ENCODE measurements at regions not wholly inside any gene's neighbourhood (a gene's known extent, or its start where the extent isn't known, plus 50 kb on each side); places are given as distances from the start of the nearest gene placed in this dataset.

DNA sequence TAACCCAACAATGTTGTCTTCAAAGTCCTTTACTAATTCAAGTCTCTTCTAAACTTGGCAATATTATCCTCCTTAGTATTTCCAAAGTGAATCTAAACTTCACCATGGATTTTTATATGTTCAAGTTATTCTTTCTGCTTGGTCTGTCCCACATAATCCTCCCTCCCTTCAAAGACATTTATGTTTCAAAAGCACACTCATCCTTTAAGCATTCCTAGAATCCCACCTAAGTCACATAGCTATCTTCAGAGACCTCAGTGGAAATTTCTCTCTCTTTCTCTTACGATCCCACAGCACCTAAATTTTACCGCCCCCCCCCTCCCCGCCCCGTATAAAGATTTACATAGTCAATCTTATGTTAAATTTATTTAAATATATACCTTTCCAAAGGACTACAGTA, 314.9 kb upstream of the GRIA3 start:
- WGBS, 3 donors: 74 to 83% (median 83%) methylated on average over 4 of the region's 4 CpGs
- intact Hi-C loops (cut with DNase I): no loop called here

DNA sequence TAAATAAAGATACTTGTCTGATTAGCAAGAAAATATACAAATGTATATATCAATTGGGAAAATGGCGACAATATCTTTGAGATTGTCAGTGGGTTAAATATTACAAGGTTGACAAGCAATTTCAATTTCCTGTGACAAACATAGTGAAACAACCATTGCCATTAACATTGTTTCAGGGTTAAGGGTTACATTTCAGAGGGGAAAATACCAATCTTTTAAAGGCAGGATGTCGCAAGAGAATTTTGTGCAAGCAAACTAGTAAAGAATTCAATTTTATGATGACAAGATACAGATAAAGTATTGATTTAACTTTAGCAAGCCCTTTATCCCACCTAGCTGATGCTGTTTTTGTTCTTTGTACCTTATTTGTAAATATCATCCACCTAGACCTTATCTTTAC, 305.8 kb upstream of the GRIA3 start:
- Histone ChIP-seq H3K4me3 (no peak overlapping the region), H3K9me3 (no peaks in the 10 kb centered on the region), H3K27me3 (ENCODE audit: insufficient read depth in 3 of 3, low read length in 2 of 3) (no peaks in the 10 kb centered on the region), H3K27ac (no peak overlapping the region), H3K4me1 (no peaks in the 10 kb centered on the region), H3K36me3 (ENCODE audit: insufficient read depth in 1 of 2, low read depth in 1 of 2) (no peaks in the 10 kb centered on the region)
- TF ChIP-seq, protein P1, sequence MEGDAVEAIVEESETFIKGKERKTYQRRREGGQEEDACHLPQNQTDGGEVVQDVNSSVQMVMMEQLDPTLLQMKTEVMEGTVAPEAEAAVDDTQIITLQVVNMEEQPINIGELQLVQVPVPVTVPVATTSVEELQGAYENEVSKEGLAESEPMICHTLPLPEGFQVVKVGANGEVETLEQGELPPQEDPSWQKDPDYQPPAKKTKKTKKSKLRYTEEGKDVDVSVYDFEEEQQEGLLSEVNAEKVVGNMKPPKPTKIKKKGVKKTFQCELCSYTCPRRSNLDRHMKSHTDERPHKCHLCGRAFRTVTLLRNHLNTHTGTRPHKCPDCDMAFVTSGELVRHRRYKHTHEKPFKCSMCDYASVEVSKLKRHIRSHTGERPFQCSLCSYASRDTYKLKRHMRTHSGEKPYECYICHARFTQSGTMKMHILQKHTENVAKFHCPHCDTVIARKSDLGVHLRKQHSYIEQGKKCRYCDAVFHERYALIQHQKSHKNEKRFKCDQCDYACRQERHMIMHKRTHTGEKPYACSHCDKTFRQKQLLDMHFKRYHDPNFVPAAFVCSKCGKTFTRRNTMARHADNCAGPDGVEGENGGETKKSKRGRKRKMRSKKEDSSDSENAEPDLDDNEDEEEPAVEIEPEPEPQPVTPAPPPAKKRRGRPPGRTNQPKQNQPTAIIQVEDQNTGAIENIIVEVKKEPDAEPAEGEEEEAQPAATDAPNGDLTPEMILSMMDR (IDR thresholded peaks at IDR 0.05): no peak
- no peak for ATAC-seq
- intact Hi-C loops (cut with DNase I): no loop called here
- no peak for DNase-seq
- WGBS, 3 donors: 60 to 79% (median 71%) methylated on average over 2 of the region's 2 CpGs

More for the DNA sequence above, 314.9 kb upstream of the GRIA3 start:
- Histone ChIP-seq H3K4me3 (no peak overlapping the region), H3K27ac (no peak overlapping the region), H3K9me3 (no peaks in the 10 kb centered on the region), H3K4me1 (no peaks in the 10 kb centered on the region), H3K27me3 (ENCODE audit: insufficient read depth in 3 of 3, low read length in 2 of 3) (no peaks in the 10 kb centered on the region), H3K36me3 (ENCODE audit: insufficient read depth in 1 of 2, low read depth in 1 of 2) (no peaks in the 10 kb centered on the region)
- TF ChIP-seq, protein P1 (IDR thresholded peaks at IDR 0.05): no peak
- ATAC-seq (no peak), DNase-seq (no peak)

DNA sequence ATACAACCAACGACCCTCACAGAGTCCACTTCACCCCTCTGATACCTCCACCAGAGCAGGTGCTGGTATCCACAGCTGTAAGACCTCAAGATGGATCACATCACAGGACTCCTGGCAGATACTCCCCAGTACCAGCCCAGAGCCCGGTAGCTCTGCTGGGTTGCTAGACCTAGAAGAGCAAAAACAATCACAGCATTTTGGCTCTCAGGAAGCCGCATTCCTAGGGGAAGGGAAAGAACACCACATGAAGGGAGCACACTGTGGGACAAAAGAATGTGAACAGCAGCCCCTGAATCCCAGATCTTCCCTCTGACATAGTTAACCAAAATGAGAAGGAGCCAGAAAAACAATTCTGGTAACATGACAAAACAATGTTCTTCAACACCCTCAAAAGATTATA, 303.1 kb upstream of the GRIA3 start:
- no peaks in the 10 kb centered on the region for H3K36me3 ChIP-seq (ENCODE audit: insufficient read depth in 1 of 2, low read depth in 1 of 2)
- 70 to 88% (median 70%) methylated on average over 3 of the region's 3 CpGs for WGBS, 3 donors
- H3K27ac ChIP-seq: no peak overlapping the region
- H3K27me3 ChIP-seq (ENCODE audit: insufficient read depth in 3 of 3, low read length in 2 of 3): no peaks in the 10 kb centered on the region
- DNase-seq: no peak
- intact Hi-C loops (cut with DNase I): no loop called here
- no peak for ATAC-seq
- H3K4me3 ChIP-seq: no peak overlapping the region
- H3K4me1 ChIP-seq: no peaks in the 10 kb centered on the region
- TF ChIP-seq, protein P1 (IDR thresholded peaks at IDR 0.05): no peak
- no peaks in the 10 kb centered on the region for H3K9me3 ChIP-seq

DNA sequence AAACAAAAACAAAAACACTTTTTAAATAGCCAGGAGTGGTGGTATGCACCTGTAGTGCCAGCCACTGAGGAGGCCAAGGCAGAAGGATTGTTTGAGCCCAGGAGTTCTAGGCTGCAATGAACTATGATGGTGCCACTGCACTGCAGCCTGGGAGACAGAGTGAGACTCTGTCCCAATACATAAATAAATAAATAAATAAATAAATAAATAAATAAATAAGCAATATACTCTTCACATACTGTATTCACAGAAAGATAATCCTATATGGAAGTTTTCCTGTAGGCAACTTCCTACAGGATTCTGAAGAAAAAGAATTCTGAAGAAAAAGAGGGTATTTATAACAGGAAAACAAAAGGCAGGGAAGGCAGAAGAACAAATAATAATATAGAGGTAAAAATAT, 293.3 kb upstream of the GRIA3 start:
- Histone ChIP-seq H3K4me1 (no peaks in the 10 kb centered on the region), H3K27me3 (ENCODE audit: insufficient read depth in 3 of 3, low read length in 2 of 3) (no peaks in the 10 kb centered on the region), H3K4me3 (no peak overlapping the region), H3K36me3 (ENCODE audit: insufficient read depth in 1 of 2, low read depth in 1 of 2) (no peaks in the 10 kb centered on the region), H3K27ac (no peak overlapping the region), H3K9me3 (no peaks in the 10 kb centered on the region)
- DNase-seq: no peak
- ATAC-seq: no peak
- intact Hi-C loops (cut with DNase I): no loop called here
- TF ChIP-seq, protein P1 (IDR thresholded peaks at IDR 0.05): no peak

DNA sequence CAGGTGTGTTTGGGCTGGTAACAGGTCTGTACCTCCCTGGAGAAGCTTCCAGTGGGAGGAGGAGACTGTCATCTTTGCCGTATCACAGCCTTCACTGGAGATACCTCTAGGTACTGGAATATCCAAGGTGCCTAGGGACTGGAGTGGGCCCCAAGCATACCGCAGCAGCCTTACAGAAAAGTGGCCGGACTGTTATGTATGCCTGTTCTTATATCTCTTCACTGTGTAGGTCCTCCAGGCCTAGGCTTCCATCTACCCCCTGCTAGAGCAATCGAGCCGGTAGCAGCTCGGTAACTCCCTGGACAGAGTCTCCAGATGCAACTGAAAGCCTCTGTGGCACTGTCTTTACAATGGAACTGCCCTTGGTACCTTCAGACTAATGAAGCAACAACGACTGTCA, 277.4 kb upstream of the GRIA3 start:
- no peak for ATAC-seq
- Histone ChIP-seq H3K4me3 (no peak overlapping the region), H3K36me3 (ENCODE audit: insufficient read depth in 1 of 2, low read depth in 1 of 2) (no peaks in the 10 kb centered on the region), H3K27me3 (ENCODE audit: insufficient read depth in 3 of 3, low read length in 2 of 3) (no peaks in the 10 kb centered on the region), H3K9me3 (peaks cover 4% of the 10 kb centered on the region), H3K4me1 (no peaks in the 10 kb centered on the region), H3K27ac (no peak overlapping the region)
- TF ChIP-seq, protein P1 (IDR thresholded peaks at IDR 0.05): no peak
- no peak for DNase-seq
- intact Hi-C loops (cut with DNase I): no loop called here
- WGBS, 3 donors: 81 to 87% (median 87%) methylated on average over 7 of the region's 7 CpGs
